NCI-H2196 treated with DMSO at 0.1 percent for 48 hours (cell line): ENCODE measurements at regions not wholly inside any gene's neighbourhood (a gene's known extent, or its start where the extent isn't known, plus 50 kb on each side); places are given as distances from the start of the nearest gene placed in this dataset.

ENCODE experiments used
- DNase-seq: peaks from one replicate; lab custom pipeline; 2025; ENCODE audit not compliant: unreplicated experiment; lab: John Stamatoyannopoulos, UW

DNA sequence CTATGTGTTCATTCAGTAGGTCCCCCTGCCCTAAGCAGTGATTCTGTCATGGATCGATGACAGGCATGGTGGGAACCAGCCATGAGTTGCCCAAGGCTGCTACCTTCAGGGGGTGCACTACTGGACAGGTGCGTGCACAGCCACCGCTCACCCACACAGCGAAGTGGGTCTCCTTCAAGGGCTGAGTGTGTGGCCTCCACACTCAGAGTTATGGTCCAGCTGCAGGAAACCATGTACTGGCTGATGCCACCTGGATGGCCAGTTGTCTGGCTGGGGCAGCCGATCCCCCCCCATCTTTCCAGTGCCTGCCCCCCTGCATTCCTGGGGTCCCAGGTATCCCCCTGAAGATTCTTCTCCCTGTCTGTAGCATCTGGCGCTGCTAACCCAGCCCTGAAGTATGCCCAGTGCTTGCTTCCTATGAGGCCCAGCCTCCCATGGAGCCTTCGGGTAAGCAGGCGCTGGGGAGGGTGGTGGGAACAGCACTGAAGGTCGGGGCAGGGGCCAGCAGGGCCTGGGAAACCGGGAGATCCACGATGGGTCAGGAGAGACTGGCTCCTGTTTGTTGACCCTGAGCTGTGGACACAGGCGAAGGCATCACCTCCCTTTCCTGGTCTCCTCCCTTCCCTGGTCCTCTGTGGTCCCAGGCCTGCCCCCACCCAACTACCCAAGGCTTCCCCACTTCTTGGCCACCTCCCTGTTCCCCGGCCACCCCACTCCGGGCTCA, 106.0 kb downstream of the VEGFA start:
- DNase-seq: no peak

- DNase-seq: no peak
Observed at GRCh38 chr6:43874814-43875590, 105.0 kb downstream of the VEGFA start.

- DNase-seq: no peak
Observed at GRCh38 chr6:43873806-43874714, 104.0 kb downstream of the VEGFA start.

DNA sequence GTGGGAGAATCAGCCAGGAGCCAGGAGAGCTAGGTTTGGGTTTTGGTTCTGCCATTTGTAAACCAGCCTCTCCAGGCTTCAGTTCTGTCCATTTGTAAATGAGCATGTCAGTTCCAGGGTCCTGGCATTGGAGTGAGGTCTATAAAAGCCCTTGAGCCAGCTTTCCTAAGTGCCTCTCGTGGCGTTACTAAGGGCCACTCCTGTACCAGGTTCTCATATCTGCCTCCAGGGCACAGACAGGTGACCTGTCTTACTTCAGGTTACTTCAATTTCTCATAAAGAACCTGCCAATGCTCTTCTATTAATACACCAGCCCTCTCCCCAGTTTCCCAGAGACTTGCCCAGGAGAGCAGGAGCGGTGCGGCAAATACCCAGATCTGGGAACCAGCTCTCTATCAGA, 101.9 kb downstream of the VEGFA start:
- DNase-seq: no peak

GRCh38 chr6:43871284-43871683, 101.3 kb downstream of the VEGFA start:
- DNase-seq: no peak

- no peak for DNase-seq
Observed at GRCh38 chr6:43870660-43871061, 100.7 kb downstream of the VEGFA start.

GRCh38 chr6:43869792-43870659, 100.0 kb downstream of the VEGFA start:
- DNase-seq: no peak

DNA sequence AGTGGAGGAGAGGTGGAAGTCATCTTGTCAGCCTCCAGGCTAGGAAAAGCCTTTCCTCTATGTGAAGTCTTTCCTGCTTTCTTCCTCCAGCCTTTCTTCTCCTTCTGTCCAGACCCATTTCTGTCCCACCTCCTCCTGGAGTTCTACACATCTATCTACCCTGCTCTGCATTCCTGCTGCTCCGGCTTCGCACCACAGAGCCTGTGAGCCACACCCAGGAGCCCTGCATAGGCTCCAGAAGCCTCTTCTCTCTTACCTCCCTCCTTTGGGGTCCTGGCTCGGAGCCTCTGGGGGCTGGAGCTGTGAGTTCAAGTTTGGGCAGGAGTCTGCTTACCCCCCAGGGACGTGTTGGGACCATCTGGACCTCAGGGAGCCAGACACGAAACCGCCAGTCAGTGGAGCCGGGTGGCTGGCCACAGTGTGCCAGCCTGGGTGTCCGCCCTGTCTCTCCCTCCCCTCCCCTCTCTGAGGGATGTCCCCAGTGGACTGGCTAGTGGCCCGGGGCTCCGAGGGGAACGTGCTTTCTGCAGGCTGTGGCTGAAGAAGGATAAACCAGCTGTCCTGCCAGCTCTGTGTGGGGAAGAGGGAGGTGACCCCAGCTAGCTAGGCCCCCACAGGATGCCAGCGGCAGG, 99.2 kb downstream of the VEGFA start:
- no peak for DNase-seq

GRCh38 chr6:43868467-43868866, 98.5 kb downstream of the VEGFA start:
- DNase-seq: no peak

- no peak for DNase-seq
Observed at GRCh38 chr6:43867996-43868395, 98.0 kb downstream of the VEGFA start.

GRCh38 chr6:43867246-43867645, 97.2 kb downstream of the VEGFA start:
- DNase-seq: no peak

- DNase-seq: no peak
Observed at GRCh38 chr6:43865932-43866645, 96.1 kb downstream of the VEGFA start.

DNA sequence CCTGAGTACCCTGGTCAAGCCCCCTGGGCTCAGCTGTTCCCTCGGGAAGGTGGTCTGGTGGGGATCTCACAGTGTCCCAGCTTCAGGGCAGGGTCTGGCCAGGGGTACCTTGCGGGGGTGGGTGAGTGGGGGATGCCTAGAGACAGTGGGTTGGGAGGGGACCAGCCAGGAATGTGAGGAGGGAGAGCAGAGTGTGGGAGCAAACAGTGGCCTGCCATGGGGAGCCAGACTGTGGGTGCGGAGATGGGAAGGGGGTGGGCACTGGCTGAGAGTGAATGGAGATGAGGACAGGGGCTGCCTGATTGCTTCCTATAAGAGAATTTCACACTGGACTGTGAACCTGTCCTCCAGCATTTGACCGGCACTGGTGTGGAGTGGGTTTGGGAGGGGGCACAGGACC, 95.1 kb downstream of the VEGFA start:
- DNase-seq: no peak

DNA sequence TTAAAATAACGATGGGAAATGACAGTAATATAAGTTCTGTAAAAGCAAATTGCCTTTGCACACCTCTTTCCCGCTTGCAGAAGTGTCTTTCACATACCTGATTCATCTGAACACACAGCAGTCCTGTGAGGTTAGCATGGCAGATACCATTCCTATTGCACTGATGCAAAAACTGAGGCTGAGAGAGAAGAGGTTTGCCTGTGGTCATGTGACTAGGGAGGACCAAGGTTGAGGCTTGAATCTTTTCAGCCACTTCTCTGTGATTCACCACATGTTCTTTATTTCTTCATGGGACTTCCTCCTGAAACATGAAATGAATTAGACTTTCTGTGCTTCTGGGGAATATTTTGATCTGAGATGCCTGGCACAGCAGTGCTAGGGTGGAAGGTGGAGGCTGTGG, 92.9 kb downstream of the VEGFA start:
- no peak for DNase-seq

DNA sequence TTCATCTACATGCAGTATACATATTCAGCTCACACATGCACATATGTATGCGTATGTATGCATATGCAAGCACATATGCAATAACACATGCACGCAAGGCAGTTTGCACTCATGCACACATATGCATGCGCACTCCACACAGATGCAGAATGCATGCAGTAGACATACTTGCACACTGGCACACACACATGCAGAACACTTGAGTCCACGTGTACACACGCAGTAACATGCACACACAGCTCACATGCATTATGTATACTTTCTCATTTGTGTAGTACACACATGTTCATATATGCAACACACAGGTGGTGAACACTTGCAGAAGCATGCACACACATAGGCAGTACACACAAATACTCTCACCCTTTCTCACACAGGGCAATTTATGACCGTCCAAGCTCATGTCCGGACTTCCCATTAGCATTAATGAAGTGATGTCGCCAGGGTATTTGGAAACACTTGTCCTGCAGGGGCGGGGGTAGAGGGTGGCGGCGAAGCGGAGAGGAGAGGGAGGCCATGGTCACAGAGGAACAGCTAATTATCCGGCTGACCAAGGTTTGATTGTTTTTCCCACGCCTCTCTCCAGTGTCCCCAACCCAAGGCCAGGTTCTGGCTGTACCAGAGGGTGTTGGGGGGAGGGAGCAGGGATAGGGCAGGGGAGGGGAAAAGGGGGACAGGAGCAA, 91.3 kb downstream of the VEGFA start:
- no peak for DNase-seq

DNA sequence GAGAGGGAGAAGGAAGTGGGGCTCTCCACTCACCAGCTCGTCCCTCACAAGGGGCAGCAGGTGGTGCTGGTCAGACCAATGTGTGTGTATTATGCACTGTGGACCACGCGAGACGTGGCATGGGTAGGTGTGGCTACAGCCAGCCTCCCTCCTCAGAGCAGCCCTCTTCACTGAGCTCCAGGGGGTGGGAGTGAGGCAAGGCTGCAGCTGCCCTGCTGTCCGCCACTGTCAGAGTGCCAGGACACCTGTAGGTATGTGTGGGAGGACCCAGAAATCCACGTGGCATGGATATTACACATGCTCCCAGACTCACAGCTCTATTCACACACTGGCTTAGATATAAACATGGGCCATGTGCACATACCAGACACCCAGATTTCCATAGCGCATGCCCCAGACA, 90.3 kb downstream of the VEGFA start:
- no peak for DNase-seq

- no peak for DNase-seq
Observed at GRCh38 chr6:43859213-43859612, 89.2 kb downstream of the VEGFA start.

GRCh38 chr6:43858161-43859153, 88.4 kb downstream of the VEGFA start:
- DNase-seq: no peak
